Lower lobe of right lung (tissue), 2 donors: ENCODE measurements at regions not wholly inside any gene's neighbourhood (a gene's known extent, or its start where the extent isn't known, plus 50 kb on each side); places are given as distances from the start of the nearest gene placed in this dataset.

Experiments used
- ATAC-seq, 2 donors: fragments of 200-7000 bp; cut with Tn5 transposase; one replicate each; pipeline ENCODE4 v1.9.1; 2020 to 2022; ENCODE audit warnings: mild to moderate bottlenecking in 2 of 2, moderate library complexity in 2 of 2
- DNase-seq: peaks from one replicate; pipeline ENCODE4 v3.0.0-alpha.2; 2020
- H3K27ac ChIP-seq: fragments of 200-600 bp; one replicate; pipeline ENCODE4 v1.8.0; 2022
- H3K27me3 ChIP-seq: fragments of 200-600 bp; one replicate; pipeline ENCODE4 v1.8.0; 2022; ENCODE audit warnings: low read depth
- H3K36me3 ChIP-seq: fragments of 200-600 bp; one replicate; pipeline ENCODE4 v1.8.0; 2022; ENCODE audit warnings: mild to moderate bottlenecking
- H3K4me1 ChIP-seq: fragments of 200-600 bp; one replicate; pipeline ENCODE4 v1.8.0; 2022
- H3K4me3 ChIP-seq: fragments of 200-600 bp; one replicate; pipeline ENCODE4 v1.8.0; 2022; ENCODE audit warnings: mild to moderate bottlenecking
- H3K9me3 ChIP-seq: fragments of 200-600 bp; one replicate; pipeline ENCODE4 v1.8.0; 2022
- CTCF ChIP-seq: fragments of 200-600 bp; IDR thresholded peaks from one replicate; pipeline ENCODE4 v1.8.0; 2022; ENCODE audit warnings: antibody characterized with exemption, mild to moderate bottlenecking
- intact Hi-C: fragments of 100-400 bp; cut with DNase I; formaldehyde crosslinking; loops from one replicate; pipeline ENCODE4 v1.11.0; 2022
- donor health status: DM: no; HTN: yes; CAD: no; lungs with severe emphysema.

- DNase-seq, result no peak
- Histone ChIP-seq H3K27ac (no peak overlapping the region), H3K36me3 (no peaks in the 10 kb centered on the region), H3K27me3 (no peaks in the 10 kb centered on the region), H3K9me3 (no peaks in the 10 kb centered on the region), H3K4me3 (no peak overlapping the region), H3K4me1 (no peaks in the 10 kb centered on the region)
- intact Hi-C loops, result no loop called here
- no peak for ATAC-seq
- no peak for TF ChIP-seq CTCF
These were observed 106.8 kb upstream of the FN1 start for GRCh38 chr2:215542690-215543089.

- Histone ChIP-seq H3K36me3 (no peaks in the 10 kb centered on the region), H3K27ac (no peak overlapping the region), H3K4me1 (peaks cover 8% of the 10 kb centered on the region), H3K27me3 (no peaks in the 10 kb centered on the region), H3K4me3 (no peak overlapping the region), H3K9me3 (no peaks in the 10 kb centered on the region)
- DNase-seq (no peak), ATAC-seq (no peak)
- TF ChIP-seq CTCF, result no peak
- intact Hi-C loops, result no loop called here
These were observed 104.8 kb upstream of the FN1 start for GRCh38 chr2:215540658-215541057.

GRCh38 chr2:215537611-215538010 is 101.7 kb upstream of the FN1 start:
- TF ChIP-seq CTCF, result no peak
- peaks cover 9% of the 10 kb centered on the region for H3K4me1 ChIP-seq
- H3K4me3 ChIP-seq, result no peak overlapping the region
- H3K36me3 ChIP-seq, result no peaks in the 10 kb centered on the region
- DNase-seq, result no peak
- peaks cover 7% of the 10 kb centered on the region for H3K9me3 ChIP-seq
- H3K27ac ChIP-seq, result no peak overlapping the region
- intact Hi-C loops, result no loop called here
- H3K27me3 ChIP-seq, result no peaks in the 10 kb centered on the region
- ATAC-seq, result no peak

- Histone ChIP-seq H3K36me3 (no peaks in the 10 kb centered on the region), H3K9me3 (peaks cover 7% of the 10 kb centered on the region), H3K27me3 (no peaks in the 10 kb centered on the region), H3K4me3 (no peak overlapping the region), H3K27ac (no peak overlapping the region), H3K4me1 (peaks cover 9% of the 10 kb centered on the region)
- TF ChIP-seq CTCF, result no peak
- intact Hi-C loops, result no loop called here
- DNase-seq, result no peak
- no peak for ATAC-seq
These were observed 100.6 kb upstream of the FN1 start for GRCh38 chr2:215536510-215536909.

GRCh38 chr2:215535741-215536140 is 99.9 kb upstream of the FN1 start:
- peaks cover 9% of the 10 kb centered on the region for H3K4me1 ChIP-seq
- ATAC-seq, result no peak
- no peak for DNase-seq

More at GRCh38 chr2:215535741-215536140, 99.9 kb upstream of the FN1 start:
- Histone ChIP-seq H3K27ac (no peak overlapping the region), H3K4me3 (no peak overlapping the region), H3K9me3 (peaks cover 7% of the 10 kb centered on the region), H3K36me3 (no peaks in the 10 kb centered on the region), H3K27me3 (no peaks in the 10 kb centered on the region)
- intact Hi-C loops, result no loop called here
- TF ChIP-seq CTCF, result no peak
